A549 (cell line): ENCODE measurements at regions not wholly inside any gene's neighbourhood (a gene's known extent, or its start where the extent isn't known, plus 50 kb on each side); places are given as distances from the start of the nearest gene placed in this dataset.

Experiments used
- CHD2 ChIP-seq: fragments of 150-350 bp; IDR thresholded peaks from 2 replicates; pipeline ENCODE4 v1.6.1; 2014; ENCODE audit warnings: low read length; ENCODE audit not compliant: partially characterized antibody
- CTCF ChIP-seq: fragments of >200 bp; sonication (Bioruptor Twin); formaldehyde crosslinking; IDR thresholded peaks from 3 replicates; pipeline ENCODE4 v1.5.1; 2016
- EP300 ChIP-seq, 2 experiments: fragments of >200 bp; sonication (Bioruptor Twin); formaldehyde crosslinking; IDR thresholded peaks; 2 replicates in 1 of 2; 3 replicates in 1 of 2; pipeline ENCODE4 v1.6.1; 2016 to 2017
- JUN ChIP-seq, 2 experiments: fragments of >200 bp; sonication (Bioruptor Twin); formaldehyde crosslinking; IDR thresholded peaks; 2 replicates in 1 of 2; 3 replicates in 1 of 2; pipeline ENCODE4 v1.6.1; 2016 to 2017
- MAZ ChIP-seq: fragments of 150-350 bp; IDR thresholded peaks from 2 replicates; pipeline ENCODE4 v1.6.1; 2014; ENCODE audit warnings: antibody characterized with exemption, low read depth, low read length, borderline replicate concordance
- NR3C1 ChIP-seq: fragments of >200 bp; sonication (Bioruptor Twin); formaldehyde crosslinking; IDR thresholded peaks from 3 replicates; pipeline ENCODE4 v1.6.1; 2017
- PBX3 ChIP-seq: IDR thresholded peaks from 2 replicates; pipeline ENCODE4 v1.6.1; 2012
- RAD21 ChIP-seq, 2 experiments: fragments of >200 bp in 1 of 2; sonication (Bioruptor Twin) in 1 of 2; formaldehyde crosslinking in 1 of 2; IDR thresholded peaks in 1 of 2; conservative IDR thresholded peaks in 1 of 2; 2 replicates in 1 of 2; 3 replicates in 1 of 2; pipeline ENCODE4 v1.6.1; 2012 to 2018; ENCODE audit warnings: inconsistent platforms in 1 of 2
- REST ChIP-seq: fragments of 200-600 bp; sonication (generic); IDR thresholded peaks from 2 replicates; pipeline ENCODE4 v1.6.1; 2016; ENCODE audit warnings: antibody characterized with exemption, mild to moderate bottlenecking, moderate library complexity
- RFX5 ChIP-seq: fragments of 450-650 bp; IDR thresholded peaks from 2 replicates; pipeline ENCODE4 v1.7.1; 2014; ENCODE audit warnings: antibody characterized with exemption, mild to moderate bottlenecking, moderate library complexity
- SMC3 ChIP-seq: fragments of >200 bp; sonication (Bioruptor Twin); formaldehyde crosslinking; IDR thresholded peaks from 3 replicates; pipeline ENCODE4 v1.6.1; 2018; ENCODE audit warnings: inconsistent platforms

GRCh38 chr1:199261328-199261727 lies 622.5 kb downstream of the PTPRC start:
- TF ChIP-seq PBX3 = no peak
- no peak for TF ChIP-seq CTCF
- TF ChIP-seq EP300 (IDR thresholded peaks at IDR 0.05) = no peak
- no peak for TF ChIP-seq JUN (IDR thresholded peaks at IDR 0.05)
- no peak for TF ChIP-seq SMC3
- no peak for TF ChIP-seq MAZ
- TF ChIP-seq RFX5 = no peak
- TF ChIP-seq RAD21 (conservative IDR thresholded peaks at IDR 0.05 in 1 of 2, IDR thresholded peaks at IDR 0.05 in 1 of 2) = no peak
- no peak for TF ChIP-seq CHD2
- TF ChIP-seq REST = no peak
- TF ChIP-seq NR3C1 = no peak
